ENCODE measurements at regions not wholly inside any gene's neighbourhood (a gene's known extent, or its start where the extent isn't known, plus 50 kb on each side); places are given as distances from the start of the nearest gene placed in this dataset.

DNA sequence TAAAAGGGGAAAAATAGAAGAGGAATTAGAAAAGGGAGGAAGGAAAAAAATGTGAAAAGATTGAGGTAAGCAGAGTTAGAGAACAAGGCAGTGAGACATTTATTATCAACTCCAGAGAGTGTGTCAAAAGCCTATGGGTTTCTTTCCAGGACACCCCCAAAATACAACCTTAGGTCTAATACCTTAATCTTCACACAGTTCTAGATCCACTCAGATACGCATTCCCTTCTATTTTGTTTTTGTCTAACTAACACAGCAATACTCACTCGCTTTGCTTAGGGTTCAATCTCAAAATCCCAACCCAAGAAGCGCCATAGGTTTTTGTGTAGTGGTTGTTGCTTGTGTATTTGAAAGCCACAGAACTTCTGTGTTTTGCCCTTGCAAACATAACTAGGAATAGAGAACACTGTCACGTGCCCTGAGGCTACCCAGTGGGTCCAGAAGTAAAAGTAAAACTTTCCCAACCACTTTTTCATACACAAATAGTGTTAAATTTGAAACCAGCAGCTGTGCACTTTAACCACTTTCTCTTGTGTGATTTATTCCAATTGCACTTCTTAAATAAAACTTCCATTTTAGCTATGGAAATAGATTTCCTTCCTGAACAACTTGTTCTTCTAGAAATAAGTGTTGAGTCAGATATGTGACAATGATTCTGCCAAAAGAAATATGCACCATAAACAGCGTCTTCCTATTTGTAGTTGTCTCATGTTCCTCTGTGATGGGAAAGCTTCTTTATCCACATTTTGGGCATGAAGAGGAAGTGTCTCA lies 414.7 kb upstream of the GHITM start:
- Histone ChIP-seq H3K4me1 (ENCODE audit: control insufficient read depth in 2 of 2, insufficient read depth in 2 of 2, low read length in 2 of 2) (no peaks in the 10 kb centered on the region), H3K27me3 (ENCODE audit: control insufficient read depth in 2 of 2, insufficient read depth in 2 of 2, low read length in 2 of 2) (no peaks in the 10 kb centered on the region), H3K9me3 (ENCODE audit: control insufficient read depth in 2 of 3, low read length in 3 of 3) (no peaks in the 10 kb centered on the region), H3K27ac (ENCODE audit: low read depth, low read length) (no peak overlapping the region), H3K36me3 (ENCODE audit: control insufficient read depth in 2 of 3, insufficient read depth in 3 of 3, low read length in 3 of 3) (no peaks in the 10 kb centered on the region), H3K4me3 (ENCODE audit: low read length) (no peak overlapping the region)
- no peak for ATAC-seq
- intact Hi-C loops (cut with micrococcal nuclease): no loop called here
- Mint-ChIP-seq H3K4me1 (no peaks in the 10 kb centered on the region), H3K4me3 (no peak overlapping the region), H3K9me3 (peaks cover 0 to 19% (median 4%) of the 10 kb centered on the region in 11 donors), H3K27ac (no peak overlapping the region), H3K27me3 (no peaks in the 10 kb centered on the region), H3K36me3 (peaks cover 0 to 3% (median 0%) of the 10 kb centered on the region in 5 donors)
- ChIA-PET POLR2A (no interaction called here), CTCF (no interaction called here)
- DNase-seq: no peak

DNA sequence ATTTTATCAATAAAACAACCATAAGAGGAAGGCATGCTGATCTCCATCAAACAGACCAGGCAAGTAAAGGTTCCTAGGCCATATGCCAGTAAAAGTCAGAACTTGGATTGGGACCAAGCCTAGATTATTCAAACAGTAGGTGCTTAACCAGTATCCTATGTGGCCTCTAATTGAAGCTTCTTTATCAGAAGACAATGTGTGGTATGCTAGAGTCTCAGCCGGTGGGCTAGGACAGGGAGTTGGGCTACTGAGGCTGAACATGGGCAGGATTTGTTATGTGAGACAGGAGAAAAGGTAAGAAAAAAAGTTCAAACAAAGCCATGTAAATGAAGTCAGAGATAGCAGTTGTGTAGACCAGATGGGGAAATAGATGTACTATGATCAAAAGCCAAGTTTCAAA lies 413.7 kb upstream of the GHITM start:
- Histone ChIP-seq H3K9me3 (ENCODE audit: control insufficient read depth in 2 of 3, low read length in 3 of 3) (no peaks in the 10 kb centered on the region), H3K4me3 (ENCODE audit: low read length) (no peak overlapping the region), H3K36me3 (ENCODE audit: control insufficient read depth in 2 of 3, insufficient read depth in 3 of 3, low read length in 3 of 3) (no peaks in the 10 kb centered on the region), H3K4me1 (ENCODE audit: control insufficient read depth in 2 of 2, insufficient read depth in 2 of 2, low read length in 2 of 2) (no peaks in the 10 kb centered on the region), H3K27me3 (ENCODE audit: control insufficient read depth in 2 of 2, insufficient read depth in 2 of 2, low read length in 2 of 2) (no peaks in the 10 kb centered on the region), H3K27ac (ENCODE audit: low read depth, low read length) (no peak overlapping the region)
- Mint-ChIP-seq H3K9me3 (peaks cover 0 to 19% (median 4%) of the 10 kb centered on the region in 11 donors), H3K27ac (no peak overlapping the region), H3K4me3 (no peak overlapping the region), H3K36me3 (peaks cover 0 to 3% (median 0%) of the 10 kb centered on the region in 5 donors), H3K27me3 (no peaks in the 10 kb centered on the region), H3K4me1 (no peaks in the 10 kb centered on the region)
- intact Hi-C loops (cut with micrococcal nuclease): no loop called here
- ATAC-seq: no peak
- CTCF ChIA-PET: no interaction called here
- POLR2A ChIA-PET: no interaction called here
- no peak for DNase-seq

DNA sequence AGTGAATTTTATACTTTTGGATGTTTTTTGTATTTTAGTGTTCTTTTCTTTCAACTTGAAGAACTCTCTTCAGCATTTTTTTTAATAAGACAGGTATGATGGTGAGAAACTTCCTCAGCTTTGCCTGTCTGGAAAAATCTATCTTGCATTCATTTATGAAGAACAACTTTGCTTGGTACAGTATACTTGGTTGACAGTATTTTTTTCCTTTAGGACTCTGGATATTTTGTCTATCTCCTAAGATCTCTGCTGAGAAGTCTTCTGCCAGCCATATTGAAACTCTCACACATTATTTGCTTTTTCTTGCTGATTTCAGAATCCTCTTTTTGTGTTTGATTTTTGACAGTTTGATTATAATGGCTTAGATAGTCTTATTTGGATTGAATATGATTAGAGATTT lies 405.0 kb upstream of the GHITM start:
- H3K36me3 Mint-ChIP-seq: peaks cover 0 to 8% (median 0%) of the 10 kb centered on the region in 5 donors
- no peaks in the 10 kb centered on the region for H3K4me1 ChIP-seq (ENCODE audit: control insufficient read depth in 2 of 2, insufficient read depth in 2 of 2, low read length in 2 of 2)
- no peak for DNase-seq

DNA sequence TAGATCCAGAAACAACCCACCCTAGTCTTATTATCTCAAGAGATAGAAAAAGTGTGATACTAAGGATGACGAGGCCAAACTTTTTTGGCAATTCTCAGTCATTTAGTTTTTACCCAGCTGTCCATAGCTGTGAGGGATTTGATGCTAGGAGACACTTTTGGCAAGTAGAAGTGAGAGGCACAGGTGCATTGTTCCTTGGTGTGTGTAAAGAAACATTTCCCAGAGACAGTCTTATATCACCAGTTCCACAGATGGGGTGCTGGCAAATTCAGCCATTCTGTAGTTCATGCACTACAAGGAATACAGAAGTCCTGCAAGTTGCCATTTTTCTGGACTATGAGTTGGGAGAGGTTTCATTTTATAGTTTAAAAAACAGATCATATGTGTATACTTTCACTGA lies 403.3 kb upstream of the GHITM start:
- no peaks in the 10 kb centered on the region for H3K36me3 ChIP-seq (ENCODE audit: control insufficient read depth in 2 of 3, insufficient read depth in 3 of 3, low read length in 3 of 3)
- H3K27ac ChIP-seq (ENCODE audit: low read depth, low read length): no peak overlapping the region
- ChIA-PET POLR2A (no interaction called here), CTCF (no interaction called here)
- Mint-ChIP-seq H3K4me3 (no peak overlapping the region), H3K36me3 (peaks cover 0 to 8% (median 0%) of the 10 kb centered on the region in 5 donors), H3K9me3 (peaks cover 0 to 31% (median 14%) of the 10 kb centered on the region in 11 donors), H3K4me1 (no peaks in the 10 kb centered on the region), H3K27ac (no peak overlapping the region), H3K27me3 (no peaks in the 10 kb centered on the region)
- no peaks in the 10 kb centered on the region for H3K27me3 ChIP-seq (ENCODE audit: control insufficient read depth in 2 of 2, insufficient read depth in 2 of 2, low read length in 2 of 2)
- DNase-seq: no peak
- no peak for ATAC-seq
- H3K4me1 ChIP-seq (ENCODE audit: control insufficient read depth in 2 of 2, insufficient read depth in 2 of 2, low read length in 2 of 2): no peaks in the 10 kb centered on the region
- H3K4me3 ChIP-seq (ENCODE audit: low read length): no peak overlapping the region
- H3K9me3 ChIP-seq (ENCODE audit: control insufficient read depth in 2 of 3, low read length in 3 of 3): peaks cover 0 to 13% (median 0%) of the 10 kb centered on the region in 3 experiments
- intact Hi-C loops (cut with micrococcal nuclease): no loop called here

More for the DNA sequence above, 405.0 kb upstream of the GHITM start:
- CTCF ChIA-PET: no interaction called here
- H3K27ac Mint-ChIP-seq: no peak overlapping the region
- H3K36me3 ChIP-seq (ENCODE audit: control insufficient read depth in 2 of 3, insufficient read depth in 3 of 3, low read length in 3 of 3): no peaks in the 10 kb centered on the region
- no peak overlapping the region for H3K27ac ChIP-seq (ENCODE audit: low read depth, low read length)
- H3K4me3 ChIP-seq (ENCODE audit: low read length): no peak overlapping the region
- H3K9me3 Mint-ChIP-seq: peaks cover 0 to 37% (median 13%) of the 10 kb centered on the region in 11 donors
- no peak for ATAC-seq
- POLR2A ChIA-PET: no interaction called here
- peaks cover 0 to 13% (median 0%) of the 10 kb centered on the region in 3 experiments for H3K9me3 ChIP-seq (ENCODE audit: control insufficient read depth in 2 of 3, low read length in 3 of 3)
- no peak overlapping the region for H3K4me3 Mint-ChIP-seq
- H3K4me1 Mint-ChIP-seq: no peaks in the 10 kb centered on the region
- H3K27me3 Mint-ChIP-seq: no peaks in the 10 kb centered on the region
- intact Hi-C loops (cut with micrococcal nuclease): no loop called here
- H3K27me3 ChIP-seq (ENCODE audit: control insufficient read depth in 2 of 2, insufficient read depth in 2 of 2, low read length in 2 of 2): no peaks in the 10 kb centered on the region

DNA sequence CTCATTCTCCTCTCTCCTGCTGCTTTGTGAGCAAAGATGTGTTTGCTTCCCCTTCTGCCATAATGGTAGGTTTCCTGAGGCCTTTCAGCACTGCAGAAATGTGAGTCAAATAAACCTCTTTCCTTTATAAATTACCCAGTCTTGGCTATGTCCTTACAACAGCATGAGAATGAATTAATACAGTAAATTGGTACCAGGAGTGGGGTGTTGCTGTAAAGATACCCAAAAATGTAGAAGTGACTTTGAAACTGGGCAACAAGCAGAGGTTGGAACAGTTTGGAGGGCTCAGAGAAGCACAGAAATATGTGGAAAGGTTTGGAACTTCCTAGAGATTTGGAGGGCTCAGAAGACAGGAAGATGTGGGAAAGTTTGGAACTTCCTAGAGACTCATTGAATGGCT lies 388.7 kb upstream of the GHITM start:
- Histone ChIP-seq H3K4me1 (ENCODE audit: control insufficient read depth in 2 of 2, insufficient read depth in 2 of 2, low read length in 2 of 2) (no peaks in the 10 kb centered on the region), H3K4me3 (ENCODE audit: low read length) (no peak overlapping the region), H3K27me3 (ENCODE audit: control insufficient read depth in 2 of 2, insufficient read depth in 2 of 2, low read length in 2 of 2) (no peaks in the 10 kb centered on the region), H3K9me3 (ENCODE audit: control insufficient read depth in 2 of 3, low read length in 3 of 3) (peaks cover 0 to 30% (median 0%) of the 10 kb centered on the region in 3 experiments), H3K36me3 (ENCODE audit: control insufficient read depth in 2 of 3, insufficient read depth in 3 of 3, low read length in 3 of 3) (no peaks in the 10 kb centered on the region), H3K27ac (ENCODE audit: low read depth, low read length) (no peak overlapping the region)
- ATAC-seq (no peak), DNase-seq (no peak)
- Mint-ChIP-seq H3K27me3 (no peaks in the 10 kb centered on the region), H3K36me3 (peaks cover 0 to 13% (median 5%) of the 10 kb centered on the region in 5 donors), H3K27ac (no peak overlapping the region), H3K4me3 (no peak overlapping the region), H3K4me1 (no peaks in the 10 kb centered on the region), H3K9me3 (peaks cover 19 to 73% (median 34%) of the 10 kb centered on the region in 11 donors)
- CTCF ChIA-PET: no interaction called here
- intact Hi-C loops (cut with micrococcal nuclease): no loop called here
- POLR2A ChIA-PET: no interaction called here

DNA sequence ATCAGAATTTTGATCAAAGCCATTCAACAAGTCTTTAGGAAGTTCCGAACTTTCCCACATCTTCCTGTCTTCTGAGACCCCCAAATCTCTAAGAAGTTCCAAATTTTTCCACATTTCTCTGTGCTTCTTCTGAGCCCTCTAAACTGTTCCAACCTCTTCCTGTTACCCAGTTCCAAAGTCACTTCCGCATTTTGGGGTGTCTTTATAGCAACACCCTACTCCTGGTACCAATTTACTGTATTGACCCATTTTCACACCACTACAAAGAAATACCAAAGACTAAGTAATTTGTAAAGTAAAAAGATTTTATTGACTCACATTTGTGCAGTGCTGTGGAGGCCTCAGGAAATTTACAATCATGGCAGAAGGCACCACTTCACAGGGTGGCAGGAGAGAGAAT lies 385.8 kb upstream of the GHITM start:
- Mint-ChIP-seq H3K27me3 (no peaks in the 10 kb centered on the region), H3K27ac (no peak overlapping the region), H3K4me1 (no peaks in the 10 kb centered on the region), H3K36me3 (peaks cover 0 to 13% (median 5%) of the 10 kb centered on the region in 5 donors), H3K9me3 (peaks cover 16 to 72% (median 30%) of the 10 kb centered on the region in 11 donors), H3K4me3 (no peak overlapping the region)
- ChIA-PET POLR2A (no interaction called here), CTCF (no interaction called here)
- H3K9me3 ChIP-seq (ENCODE audit: control insufficient read depth in 2 of 3, low read length in 3 of 3): peaks cover 0 to 30% (median 0%) of the 10 kb centered on the region in 3 experiments
- H3K36me3 ChIP-seq (ENCODE audit: control insufficient read depth in 2 of 3, insufficient read depth in 3 of 3, low read length in 3 of 3): no peaks in the 10 kb centered on the region
- no peak overlapping the region for H3K4me3 ChIP-seq (ENCODE audit: low read length)
- no peaks in the 10 kb centered on the region for H3K4me1 ChIP-seq (ENCODE audit: control insufficient read depth in 2 of 2, insufficient read depth in 2 of 2, low read length in 2 of 2)
- no peak for ATAC-seq
- intact Hi-C loops (cut with micrococcal nuclease): no loop called here
- H3K27me3 ChIP-seq (ENCODE audit: control insufficient read depth in 2 of 2, insufficient read depth in 2 of 2, low read length in 2 of 2): no peaks in the 10 kb centered on the region
- no peak overlapping the region for H3K27ac ChIP-seq (ENCODE audit: low read depth, low read length)
- DNase-seq: no peak

DNA sequence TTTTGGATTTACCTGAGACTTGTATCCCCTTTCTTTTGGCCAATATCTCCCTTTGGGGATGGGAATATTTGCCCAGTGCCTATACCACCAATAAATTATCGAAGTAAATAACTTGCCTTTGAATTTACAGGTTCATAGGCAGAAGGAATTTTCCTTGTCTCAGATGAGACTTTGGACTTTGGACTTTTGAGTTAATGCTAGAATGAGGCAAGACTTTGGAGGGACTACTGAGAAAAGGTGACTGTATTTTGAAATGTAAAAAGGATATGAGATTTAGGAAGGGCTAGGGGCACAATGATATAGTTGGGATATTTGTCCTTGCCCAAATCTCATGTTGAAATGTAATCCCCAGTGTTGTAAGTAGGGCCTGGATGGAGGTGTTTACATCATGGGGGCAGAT lies 384.5 kb upstream of the GHITM start:
- H3K27me3 Mint-ChIP-seq: no peaks in the 10 kb centered on the region
- ChIA-PET CTCF (no interaction called here), POLR2A (no interaction called here)
- no peak overlapping the region for H3K4me3 Mint-ChIP-seq
- Histone ChIP-seq H3K9me3 (ENCODE audit: control insufficient read depth in 2 of 3, low read length in 3 of 3) (peaks cover 0 to 30% (median 0%) of the 10 kb centered on the region in 3 experiments), H3K27me3 (ENCODE audit: control insufficient read depth in 2 of 2, insufficient read depth in 2 of 2, low read length in 2 of 2) (no peaks in the 10 kb centered on the region), H3K4me1 (ENCODE audit: control insufficient read depth in 2 of 2, insufficient read depth in 2 of 2, low read length in 2 of 2) (no peaks in the 10 kb centered on the region), H3K36me3 (ENCODE audit: control insufficient read depth in 2 of 3, insufficient read depth in 3 of 3, low read length in 3 of 3) (no peaks in the 10 kb centered on the region), H3K27ac (ENCODE audit: low read depth, low read length) (no peak overlapping the region), H3K4me3 (ENCODE audit: low read length) (no peak overlapping the region)
- H3K9me3 Mint-ChIP-seq: peaks cover 16 to 60% (median 27%) of the 10 kb centered on the region in 11 donors
- H3K4me1 Mint-ChIP-seq: no peaks in the 10 kb centered on the region
- intact Hi-C loops (cut with micrococcal nuclease): no loop called here
- H3K36me3 Mint-ChIP-seq: peaks cover 0 to 13% (median 5%) of the 10 kb centered on the region in 5 donors
- H3K27ac Mint-ChIP-seq: peak overlapping the region in 1 of 9 donors; percentile 2
- DNase-seq (no peak), ATAC-seq (no peak)

Measured in naive thymus-derived CD4-positive, alpha-beta T cell (primary cell).